CD4-positive, alpha-beta memory T cell (primary cell): ENCODE measurements at regions not wholly inside any gene's neighbourhood (a gene's known extent, or its start where the extent isn't known, plus 50 kb on each side); places are given as distances from the start of the nearest gene placed in this dataset.

Experiments
- CTCF ChIA-PET: fragments of 350-600 bp; sonication (Branson Sonifier 250); formaldehyde crosslinking; loops from one replicate; lab custom pipeline; 2021; ENCODE audit warnings: inconsistent platforms; ENCODE audit not compliant: partially characterized antibody; lab: Charles Lee
- POLR2A ChIA-PET: fragments of 350-600 bp; sonication (Branson Sonifier 250); formaldehyde crosslinking; loops from one replicate; lab custom pipeline; 2021; ENCODE audit not compliant: partially characterized antibody; lab: Charles Lee
- DNase-seq, 5 donors: peaks; one replicate each; pipeline versions ENCODE4 v3.0.0 to v3.0.0-alpha.2; 2020 to 2022; ENCODE audit warnings: mixed read lengths in 1 of 5
- H3K27ac ChIP-seq: one replicate; pipeline ENCODE4 v1.7.0; 2013; ENCODE audit warnings: low read depth, low read length
- H3K27me3 ChIP-seq: 2 replicates; pipeline ENCODE4 v1.7.0; 2013; ENCODE audit warnings: mild to moderate bottlenecking, low read length, moderate library complexity; ENCODE audit not compliant: insufficient read depth
- H3K36me3 ChIP-seq: 2 replicates; pipeline ENCODE4 v1.7.0; 2013; ENCODE audit warnings: mild to moderate bottlenecking, low read length, moderate library complexity; ENCODE audit not compliant: insufficient read depth
- H3K4me1 ChIP-seq: 2 replicates; pipeline ENCODE4 v1.7.0; 2013; ENCODE audit warnings: mild to moderate bottlenecking, low read length, moderate library complexity; ENCODE audit not compliant: insufficient read depth
- H3K4me3 ChIP-seq, 2 donors: one replicate each; pipeline ENCODE4 v1.7.0; 2013; ENCODE audit warnings: low read length in 2 of 2, mild to moderate bottlenecking in 1 of 2
- H3K9me3 ChIP-seq, 2 donors: one replicate each; pipeline ENCODE4 v1.7.0; 2013; ENCODE audit warnings: low read length in 2 of 2, control low read depth in 1 of 2; ENCODE audit not compliant: control insufficient read depth in 1 of 2
- H3K27ac Mint-ChIP-seq, 7 donors: one replicate each; pipeline ENCODE4 v1.8.0; 2020 to 2021; ENCODE audit warnings: mixed read lengths in 7 of 7, mild to moderate bottlenecking in 6 of 7, inconsistent platforms in 3 of 7, moderate library complexity in 3 of 7
- H3K27me3 Mint-ChIP-seq, 2 donors: one replicate each; pipeline ENCODE4 v1.8.0; 2020 to 2021; ENCODE audit warnings: mixed read lengths in 2 of 2
- H3K36me3 Mint-ChIP-seq, 2 donors: one replicate each; pipeline ENCODE4 v1.8.0; 2020 to 2021; ENCODE audit warnings: mixed read lengths in 2 of 2, inconsistent platforms in 1 of 2, mild to moderate bottlenecking in 1 of 2
- H3K4me1 Mint-ChIP-seq, 4 donors: one replicate each; pipeline ENCODE4 v1.8.0; 2020 to 2021; ENCODE audit warnings: mixed read lengths in 4 of 4, mild to moderate bottlenecking in 1 of 4
- H3K4me3 Mint-ChIP-seq, 8 donors: one replicate each; pipeline ENCODE4 v1.8.0; 2020 to 2021; ENCODE audit warnings: mixed read lengths in 8 of 8, mild to moderate bottlenecking in 7 of 8, moderate library complexity in 6 of 8, inconsistent platforms in 3 of 8
- H3K9me3 Mint-ChIP-seq, 8 donors: one replicate each; pipeline ENCODE4 v1.8.0; 2020 to 2021; ENCODE audit warnings: mixed read lengths in 8 of 8, mild to moderate bottlenecking in 5 of 8, inconsistent platforms in 3 of 8, moderate library complexity in 1 of 8
- intact Hi-C: fragments of 100-400 bp; cut with micrococcal nuclease; formaldehyde crosslinking; loops from one replicate; pipeline ENCODE4 v1.15.1; 2023

GRCh38 chr2:43059183-43059897 is 167.1 kb downstream of the ZFP36L2 start:
- DNase-seq, result peak; percentile 62 to 80 (median 68)
- Mint-ChIP-seq H3K9me3 (peaks cover 0 to 3% (median 0%) of the 10 kb centered on the region in 8 donors), H3K36me3 (no peaks in the 10 kb centered on the region), H3K27me3 (no peaks in the 10 kb centered on the region), H3K4me1 (peaks cover 23 to 40% (median 31%) of the 10 kb centered on the region in 4 donors), H3K4me3 (peak overlapping the region in 7 of 8 donors; percentile 57 to 77 (median 72)), H3K27ac (peak overlapping the region; percentile 80 to 94 (median 91))
- ChIA-PET CTCF (interaction anchor here (0.8 kb wide), 1 partner anchor 13 kb away, joined by 4 read pairs; no protein-coding TSS in a partner anchor), POLR2A (interaction anchor here (1.2 to 1.5 kb wide), 3 partner anchors 75 to 168 kb away, joined by 3 to 16 read pairs (median 7); partner anchors contain the start of gene ZFP36L2)
- Histone ChIP-seq H3K27me3 (no peaks in the 10 kb centered on the region), H3K36me3 (no peaks in the 10 kb centered on the region), H3K4me1 (peaks cover 27% of the 10 kb centered on the region), H3K9me3 (no peaks in the 10 kb centered on the region), H3K27ac (peak overlapping the region; percentile 51), H3K4me3 (peak overlapping the region in 1 of 2 donors; percentile 4)
- intact Hi-C loops, result no loop called here

DNA sequence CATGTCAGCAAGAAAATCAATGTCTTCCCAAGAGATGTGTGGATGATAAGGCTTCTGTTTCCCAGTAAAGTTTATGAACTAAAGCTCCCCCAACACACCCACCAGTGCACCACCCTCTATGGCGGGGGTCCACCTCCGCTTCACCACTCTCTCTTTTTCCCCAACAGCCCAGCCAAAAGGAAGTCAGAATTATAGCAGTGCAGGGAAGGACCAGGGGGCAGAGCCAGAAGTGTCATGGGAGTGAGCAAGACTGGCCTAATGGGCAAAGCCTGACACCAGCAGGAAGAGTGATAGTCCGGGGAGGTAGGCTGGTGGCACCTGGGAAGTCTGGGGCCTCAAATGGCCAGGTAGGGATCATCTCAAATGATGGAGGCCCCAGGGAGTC is 167.7 kb downstream of the ZFP36L2 start:
- H3K36me3 ChIP-seq, result no peaks in the 10 kb centered on the region
- H3K4me3 ChIP-seq, result no peak overlapping the region
- H3K27me3 ChIP-seq, result no peaks in the 10 kb centered on the region
- ChIA-PET POLR2A (interaction anchor here (1.2 to 1.5 kb wide), 2 partner anchors 163 to 169 kb away, joined by 7 to 16 read pairs; partner anchors contain the start of gene ZFP36L2), CTCF (no interaction called here)
- H3K27me3 Mint-ChIP-seq, result no peaks in the 10 kb centered on the region
- H3K4me3 Mint-ChIP-seq, result peak overlapping the region in 4 of 8 donors; percentile 9 to 74 (median 65)
- H3K4me1 ChIP-seq, result peaks cover 27% of the 10 kb centered on the region
- no peaks in the 10 kb centered on the region for H3K36me3 Mint-ChIP-seq
- peaks cover 21 to 40% (median 31%) of the 10 kb centered on the region in 4 donors for H3K4me1 Mint-ChIP-seq
- intact Hi-C loops, result no loop called here
- H3K9me3 ChIP-seq, result no peaks in the 10 kb centered on the region
- DNase-seq, result no peak
- H3K27ac Mint-ChIP-seq, result peak overlapping the region in 5 of 7 donors; percentile 9 to 93 (median 80)
- peaks cover 0 to 3% (median 0%) of the 10 kb centered on the region in 8 donors for H3K9me3 Mint-ChIP-seq
- no peak overlapping the region for H3K27ac ChIP-seq

- intact Hi-C loops, result no loop called here
- Histone ChIP-seq H3K36me3 (no peaks in the 10 kb centered on the region), H3K4me3 (no peak overlapping the region), H3K27me3 (no peaks in the 10 kb centered on the region), H3K4me1 (peaks cover 27% of the 10 kb centered on the region), H3K9me3 (no peaks in the 10 kb centered on the region), H3K27ac (no peak overlapping the region)
- no peaks in the 10 kb centered on the region for H3K36me3 Mint-ChIP-seq
- H3K4me1 Mint-ChIP-seq, result peaks cover 21 to 40% (median 31%) of the 10 kb centered on the region in 4 donors
- H3K27me3 Mint-ChIP-seq, result no peaks in the 10 kb centered on the region
- no peak for DNase-seq
- peaks cover 0 to 3% (median 0%) of the 10 kb centered on the region in 8 donors for H3K9me3 Mint-ChIP-seq
- CTCF ChIA-PET, result no interaction called here
- POLR2A ChIA-PET, result no interaction called here
- H3K4me3 Mint-ChIP-seq, result peak overlapping the region in 1 of 8 donors; percentile 19
- peak overlapping the region in 2 of 7 donors; percentile 61 to 80 for H3K27ac Mint-ChIP-seq
Observed at GRCh38 chr2:43057742-43058725, 168.4 kb downstream of the ZFP36L2 start.

- peaks cover 0 to 3% (median 0%) of the 10 kb centered on the region in 8 donors for H3K9me3 Mint-ChIP-seq
- intact Hi-C loops, result no loop called here
- H3K4me1 Mint-ChIP-seq, result peaks cover 21 to 39% (median 31%) of the 10 kb centered on the region in 4 donors
- H3K36me3 Mint-ChIP-seq, result no peaks in the 10 kb centered on the region
- no peaks in the 10 kb centered on the region for H3K9me3 ChIP-seq
- H3K27me3 Mint-ChIP-seq, result no peaks in the 10 kb centered on the region
- no peak overlapping the region for H3K4me3 Mint-ChIP-seq
- no peaks in the 10 kb centered on the region for H3K27me3 ChIP-seq
- ChIA-PET CTCF (no interaction called here), POLR2A (no interaction called here)
- DNase-seq, result no peak
- no peak overlapping the region for H3K27ac Mint-ChIP-seq
- H3K4me3 ChIP-seq, result no peak overlapping the region
- no peaks in the 10 kb centered on the region for H3K36me3 ChIP-seq
- peaks cover 27% of the 10 kb centered on the region for H3K4me1 ChIP-seq
- H3K27ac ChIP-seq, result no peak overlapping the region
Observed at GRCh38 chr2:43057026-43057741, 169.2 kb downstream of the ZFP36L2 start.

- no peaks in the 10 kb centered on the region for H3K27me3 Mint-ChIP-seq
- H3K4me3 ChIP-seq, result no peak overlapping the region
- intact Hi-C loops, result no loop called here
- H3K9me3 Mint-ChIP-seq, result no peaks in the 10 kb centered on the region
- H3K4me1 Mint-ChIP-seq, result peaks cover 20 to 36% (median 25%) of the 10 kb centered on the region in 4 donors
- DNase-seq, result no peak
- no peak overlapping the region for H3K4me3 Mint-ChIP-seq
- POLR2A ChIA-PET, result no interaction called here
- H3K36me3 Mint-ChIP-seq, result no peaks in the 10 kb centered on the region
- no peaks in the 10 kb centered on the region for H3K36me3 ChIP-seq
- H3K27ac Mint-ChIP-seq, result no peak overlapping the region
- H3K9me3 ChIP-seq, result no peaks in the 10 kb centered on the region
- CTCF ChIA-PET, result no interaction called here
- no peak overlapping the region for H3K27ac ChIP-seq
- H3K27me3 ChIP-seq, result no peaks in the 10 kb centered on the region
- peaks cover 27% of the 10 kb centered on the region for H3K4me1 ChIP-seq
Observed at GRCh38 chr2:43055985-43056384, 170.4 kb downstream of the ZFP36L2 start.

DNA sequence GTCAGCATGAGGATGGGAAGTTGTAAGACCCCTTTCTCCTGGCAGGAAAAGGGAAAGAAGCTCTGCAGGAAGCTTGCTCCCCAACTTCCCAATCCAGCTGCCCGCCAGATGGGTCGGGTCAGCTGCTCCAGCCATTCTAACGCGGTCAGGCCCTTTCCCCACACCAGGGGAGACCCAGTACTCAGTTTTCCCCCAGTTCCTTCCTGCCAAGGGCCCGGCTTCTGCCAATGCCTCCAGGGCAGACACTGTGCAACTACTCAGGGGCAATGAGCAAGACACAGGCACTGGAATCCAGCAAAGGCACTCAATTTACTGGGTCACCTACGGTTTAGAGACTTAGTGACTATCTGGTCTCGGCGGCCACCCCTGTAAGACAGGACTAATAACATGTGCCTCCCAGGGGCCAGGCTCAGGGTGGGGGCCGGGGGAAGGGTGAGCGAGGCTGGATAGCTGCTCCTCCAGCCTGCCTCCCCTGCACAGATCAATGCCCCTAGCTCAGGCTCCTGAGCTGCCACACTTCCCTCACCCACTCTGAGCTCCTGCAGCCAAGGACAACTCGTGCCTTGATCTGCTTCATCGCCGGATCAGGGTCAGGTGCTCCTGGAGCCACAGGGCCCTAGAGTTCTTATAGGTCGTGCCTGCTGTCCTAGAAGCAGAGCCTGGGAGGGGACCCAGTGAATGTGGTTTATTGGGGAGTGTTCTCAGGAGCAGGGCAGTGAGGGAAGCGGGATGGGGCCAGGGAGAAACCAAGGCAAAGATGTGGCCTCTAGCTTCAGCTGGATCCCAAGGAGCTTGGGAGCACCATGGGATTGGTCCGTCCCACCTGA is 171.1 kb downstream of the ZFP36L2 start:
- Histone ChIP-seq H3K9me3 (no peaks in the 10 kb centered on the region), H3K36me3 (no peaks in the 10 kb centered on the region), H3K4me3 (no peak overlapping the region), H3K4me1 (peaks cover 22% of the 10 kb centered on the region), H3K27me3 (no peaks in the 10 kb centered on the region), H3K27ac (no peak overlapping the region)
- no peak for DNase-seq
- Mint-ChIP-seq H3K9me3 (no peaks in the 10 kb centered on the region), H3K27ac (no peak overlapping the region), H3K27me3 (no peaks in the 10 kb centered on the region), H3K36me3 (no peaks in the 10 kb centered on the region), H3K4me3 (no peak overlapping the region), H3K4me1 (peaks cover 17 to 29% (median 19%) of the 10 kb centered on the region in 4 donors)
- ChIA-PET CTCF (no interaction called here), POLR2A (no interaction called here)
- intact Hi-C loops, result no loop called here
